Activated T-helper 9 cell treated with anti-CD3 and anti-CD28 coated beads, Interleukin-2, amount 50 U/mL, for 16 hours (primary cell): ENCODE measurements at regions not wholly inside any gene's neighbourhood (a gene's known extent, or its start where the extent isn't known, plus 50 kb on each side); places are given as distances from the start of the nearest gene placed in this dataset.

Experiments used
- DNase-seq: peaks from one replicate; pipeline ENCODE4 v3.0.0-alpha.2; 2020; ENCODE audit warnings: low read depth

DNA sequence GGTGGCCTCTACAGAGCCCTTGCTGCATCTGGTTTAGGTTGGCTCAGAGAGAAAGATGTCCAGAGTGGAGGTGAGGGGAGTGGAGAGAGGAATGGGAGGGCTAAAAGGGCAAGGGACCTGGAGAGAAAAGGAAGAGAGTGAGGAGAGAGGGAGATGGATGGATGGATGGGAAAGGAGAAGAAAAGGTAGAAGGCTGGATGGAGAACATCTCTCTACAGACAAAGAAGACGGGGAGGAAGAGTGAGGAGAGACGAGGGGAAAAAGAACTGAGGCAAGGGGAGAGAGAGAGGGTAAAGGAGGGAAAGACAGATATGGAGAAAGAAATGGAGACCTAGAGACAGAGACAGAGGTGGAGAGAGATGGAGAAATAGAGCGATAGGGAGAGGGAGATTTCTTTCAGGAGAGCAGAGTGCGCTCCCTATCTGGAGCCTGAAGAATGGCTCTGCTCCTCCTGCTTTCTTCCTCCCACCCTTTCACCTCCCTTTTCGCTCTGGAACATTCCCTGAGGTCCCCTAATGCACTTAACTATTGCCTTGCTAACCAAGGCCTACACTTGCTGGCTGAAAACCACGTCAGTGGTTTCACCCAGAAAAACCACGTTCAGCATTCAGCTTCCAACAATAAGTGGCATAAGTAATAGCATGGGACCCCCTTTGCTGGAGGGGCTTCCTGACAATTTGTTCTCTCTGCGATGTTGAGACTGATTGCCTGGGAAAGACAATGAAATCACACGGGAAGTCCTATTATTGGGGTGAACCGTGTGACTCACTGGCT lies 286.3 kb downstream of the CDH26 start:
- no peak for DNase-seq

DNA sequence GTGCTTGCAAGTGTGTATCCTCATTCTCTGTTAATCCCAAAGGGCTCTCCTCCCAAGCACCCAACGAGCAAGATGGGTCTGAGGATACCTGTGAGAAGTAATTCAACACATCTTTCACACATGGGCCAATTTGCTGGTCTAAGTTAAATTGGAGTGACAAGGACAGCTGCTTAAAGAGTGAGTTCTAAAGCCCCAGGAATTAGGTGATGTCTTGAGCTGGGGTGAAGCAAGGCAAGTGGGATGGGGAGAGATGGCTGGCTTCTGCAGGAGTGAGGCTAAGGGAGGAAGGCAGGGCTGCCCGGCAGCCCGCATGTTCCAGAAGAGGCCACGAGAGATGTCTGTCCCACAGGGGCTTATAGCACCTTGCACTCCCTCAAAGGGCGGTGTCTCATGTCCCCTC lies 288.5 kb downstream of the CDH26 start:
- DNase-seq, result no peak

DNA sequence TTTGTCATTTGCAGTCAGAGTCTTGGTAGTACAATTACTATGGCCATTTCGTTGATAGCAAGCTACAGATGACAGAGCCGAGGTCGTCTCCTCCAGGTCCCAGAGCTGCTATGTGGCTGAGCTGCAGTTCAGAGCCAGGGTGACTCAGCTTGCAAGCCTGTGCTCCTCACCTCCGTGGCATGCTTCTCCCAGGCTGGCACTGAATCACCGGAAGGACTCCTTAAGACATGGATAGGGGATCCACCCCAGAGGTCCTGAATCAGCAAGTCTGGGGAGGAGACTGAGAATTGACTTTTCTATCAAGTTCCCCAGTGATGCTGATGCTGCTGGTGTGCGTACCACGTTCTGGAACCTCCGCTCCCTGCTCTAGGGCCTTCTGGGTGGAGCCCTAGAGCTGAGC lies 291.2 kb downstream of the CDH26 start:
- DNase-seq, result no peak

DNA sequence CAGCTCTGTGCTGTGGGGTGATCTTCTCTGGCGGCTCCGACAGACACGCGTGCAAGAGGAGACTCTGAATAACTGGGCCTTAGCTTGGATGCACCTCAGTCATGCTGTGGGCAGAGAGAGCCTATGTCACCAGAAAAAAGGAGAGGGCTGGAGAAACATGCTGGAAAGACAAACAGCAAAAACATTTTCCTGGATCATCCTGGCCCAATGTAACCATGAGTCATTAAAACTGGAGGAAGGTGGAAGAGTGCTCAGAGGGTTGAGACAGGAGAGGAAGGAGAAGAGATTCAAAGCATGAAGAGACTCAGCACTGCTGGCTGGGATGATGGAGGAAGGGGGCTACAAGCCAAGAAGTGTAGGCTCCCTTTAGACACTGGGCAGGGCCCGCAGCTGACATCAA lies 292.0 kb downstream of the CDH26 start:
- DNase-seq, result no peak

DNA sequence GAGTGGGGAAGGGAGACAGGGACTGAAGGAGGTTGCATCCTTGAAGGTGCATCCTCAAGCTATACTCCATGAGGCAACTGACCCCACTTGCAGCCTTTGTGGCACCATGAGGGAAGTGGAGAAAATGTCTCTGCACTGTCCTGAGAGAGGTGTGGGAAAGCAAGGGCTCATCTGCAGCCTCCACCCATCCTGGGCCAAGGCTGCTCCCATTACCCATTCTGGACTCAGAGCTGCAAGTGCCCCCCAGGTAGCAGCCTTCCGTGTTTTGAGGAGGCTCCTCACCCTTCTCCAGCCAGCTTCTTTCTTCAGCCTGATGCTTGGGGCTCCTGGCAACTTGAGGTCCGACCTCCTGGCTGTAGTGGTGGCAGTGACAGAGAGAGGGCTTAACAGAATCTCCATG lies 294.6 kb downstream of the CDH26 start:
- DNase-seq, result no peak

DNA sequence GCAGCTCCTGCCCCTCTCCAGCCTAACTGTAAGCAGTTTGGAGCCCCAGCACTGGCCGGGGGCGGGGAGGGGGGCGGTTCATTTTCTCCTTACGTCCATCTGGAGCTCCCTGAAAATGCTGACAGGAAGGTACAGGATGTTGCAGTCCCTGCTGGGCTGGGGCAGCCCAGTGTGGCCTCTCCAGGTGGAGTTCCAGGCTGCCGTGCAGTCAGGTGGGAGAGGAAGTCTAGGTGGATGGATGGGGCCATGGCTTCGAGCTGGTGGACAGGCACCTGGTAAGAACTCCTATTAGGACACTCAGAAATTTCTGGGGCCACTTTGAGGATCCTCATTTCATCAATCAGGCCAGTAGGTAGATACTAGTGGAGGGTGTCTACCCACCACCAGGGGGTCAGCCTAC lies 295.2 kb downstream of the CDH26 start:
- no peak for DNase-seq

DNA sequence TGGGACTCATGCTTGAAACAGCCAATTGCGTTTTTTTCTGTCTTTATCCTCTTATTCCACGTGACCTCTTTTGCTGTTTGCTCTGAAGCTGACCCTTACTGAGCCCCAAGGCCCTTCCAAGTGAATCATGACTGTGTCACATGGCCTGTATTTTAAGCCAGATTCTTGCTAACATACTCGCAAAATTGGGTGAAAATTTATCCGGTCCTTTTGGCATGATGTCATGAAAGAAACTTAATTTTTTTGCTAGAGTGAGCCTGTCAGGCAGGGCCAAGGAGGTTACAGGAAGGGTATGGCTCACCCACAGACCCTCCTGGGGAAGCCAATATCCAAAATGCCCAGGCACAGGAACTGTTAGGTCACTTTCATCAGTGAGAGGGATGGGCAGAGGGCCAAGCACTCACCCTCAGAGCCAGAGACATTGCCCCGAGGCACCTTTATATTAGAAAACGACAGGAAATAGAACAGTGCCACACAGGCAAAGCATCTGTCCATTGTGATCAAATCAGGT lies 296.7 kb downstream of the CDH26 start:
- no peak for DNase-seq

DNA sequence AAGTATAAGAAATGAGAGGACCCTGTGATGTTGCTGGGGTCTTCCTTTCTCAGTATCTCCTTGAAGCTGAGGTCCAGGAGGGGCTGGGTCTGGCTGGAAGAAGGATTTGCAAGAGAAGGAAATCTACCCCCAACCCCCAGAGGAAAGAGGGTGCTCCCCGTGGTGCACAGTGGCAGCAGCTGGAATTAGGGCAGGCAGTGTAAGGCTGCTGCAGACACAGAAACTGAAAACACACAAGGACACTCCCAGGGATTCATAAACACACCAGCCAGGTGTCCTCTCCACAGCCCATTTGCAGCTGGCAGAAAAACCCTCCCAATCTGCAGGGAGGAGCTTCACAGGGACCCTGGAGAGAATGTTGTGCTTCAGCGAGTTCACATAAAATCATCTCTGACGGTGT lies 297.2 kb downstream of the CDH26 start:
- DNase-seq, result no peak

DNA sequence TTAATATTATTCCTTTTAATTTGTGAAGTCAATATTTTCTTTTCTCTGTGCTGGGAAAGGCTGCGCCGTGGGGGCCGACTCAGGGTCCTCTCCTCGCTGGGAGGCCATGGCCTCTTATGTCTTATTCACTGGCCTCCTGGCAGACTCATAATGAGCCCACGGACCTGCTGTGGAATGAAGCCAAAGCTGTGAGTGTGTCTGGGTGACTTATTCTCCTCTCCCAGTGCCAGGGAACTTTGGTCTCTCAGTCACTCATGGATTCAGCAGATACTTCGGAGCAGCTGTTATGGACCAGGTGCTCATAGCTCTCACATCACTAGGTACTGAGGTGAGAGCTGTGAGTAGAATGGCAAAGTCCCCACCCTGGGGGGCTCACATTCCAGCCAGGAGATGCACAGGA lies 297.6 kb downstream of the CDH26 start:
- DNase-seq, result no peak

DNA sequence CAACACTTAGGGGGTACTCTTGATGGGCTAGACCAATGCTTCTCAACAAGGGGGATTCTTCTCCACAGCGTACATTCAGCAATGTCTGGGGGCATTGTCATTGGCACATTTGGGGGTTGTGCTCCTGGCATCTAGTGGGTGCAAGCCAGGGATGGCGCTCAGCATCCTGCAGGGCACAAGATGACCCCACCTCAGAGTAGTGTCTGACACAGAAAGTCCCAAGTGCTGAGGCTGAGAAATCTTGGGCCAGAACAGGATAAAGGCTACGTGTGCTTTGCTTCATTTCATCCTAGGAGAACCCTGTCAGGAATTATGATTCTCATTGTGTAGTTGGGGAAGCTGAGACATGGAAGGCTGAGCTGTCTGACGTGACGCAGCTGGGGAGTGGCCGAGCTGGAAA lies 298.6 kb downstream of the CDH26 start:
- DNase-seq, result no peak

DNA sequence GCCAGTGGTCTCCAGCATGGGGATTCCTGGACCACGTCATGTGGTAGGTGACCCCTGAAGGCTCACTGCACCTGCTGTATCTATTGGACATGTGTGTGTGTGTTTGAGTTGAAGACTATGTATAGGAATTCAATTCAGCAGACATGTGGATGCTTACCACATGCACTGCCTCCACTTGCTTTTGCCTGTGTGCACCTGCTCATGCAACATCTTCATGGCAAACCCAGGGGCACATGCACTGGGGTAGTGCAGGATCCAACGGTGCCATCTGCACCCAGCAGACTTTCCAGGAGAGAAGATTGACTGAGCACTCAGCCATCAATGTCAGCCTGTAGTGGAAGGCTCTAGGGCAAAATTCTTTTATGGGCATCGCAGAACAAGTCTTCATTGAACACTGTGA lies 299.4 kb downstream of the CDH26 start:
- DNase-seq, result no peak

DNA sequence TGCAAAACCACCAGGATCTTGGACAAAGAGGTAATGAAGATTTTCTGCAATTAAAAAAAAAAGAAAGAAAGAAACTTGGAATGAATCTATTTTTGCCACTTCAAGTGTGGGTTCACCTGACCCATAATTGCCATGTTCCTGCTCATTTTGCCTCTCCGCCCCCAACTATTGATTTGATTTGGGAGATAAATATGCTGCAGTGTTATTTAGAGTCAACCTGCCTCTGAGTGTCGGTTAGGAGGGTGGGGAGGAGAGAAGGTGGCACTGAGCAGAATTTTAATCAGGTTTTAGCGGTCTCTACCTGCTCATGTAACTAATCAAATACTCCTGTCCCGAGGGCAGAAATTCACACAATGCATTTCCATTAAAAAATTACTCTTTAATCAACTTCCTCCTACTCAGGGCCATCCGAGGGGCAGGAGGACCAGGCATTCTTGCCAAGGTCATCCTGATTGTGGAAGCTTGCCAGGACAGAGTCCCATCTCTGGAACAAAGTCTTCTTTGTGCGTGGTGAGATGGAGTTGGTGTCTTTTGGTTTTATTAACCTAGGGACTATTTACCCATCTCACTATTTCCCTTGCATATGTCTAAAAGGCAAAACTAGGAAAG lies 300.1 kb downstream of the CDH26 start:
- no peak for DNase-seq

DNA sequence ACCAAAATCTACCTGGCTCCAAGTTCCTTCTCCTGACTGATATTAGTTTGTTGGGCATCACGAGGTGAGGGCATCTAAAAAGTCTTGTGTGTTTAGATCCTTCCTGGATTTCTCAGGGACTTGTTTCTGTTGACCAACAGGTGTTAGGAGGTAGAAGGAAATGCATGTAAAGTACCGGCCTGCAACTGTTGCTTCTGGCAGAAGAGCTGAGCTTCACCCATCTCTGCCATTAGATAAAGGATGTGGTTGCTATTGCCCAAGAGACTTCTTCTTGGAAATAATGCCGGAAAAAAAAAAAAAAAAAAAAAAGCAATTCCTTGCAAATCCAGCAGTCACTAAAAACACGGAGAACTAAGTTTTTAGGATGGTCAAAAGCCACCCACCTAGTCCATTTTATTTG lies 303.1 kb downstream of the CDH26 start:
- DNase-seq, result no peak

DNA sequence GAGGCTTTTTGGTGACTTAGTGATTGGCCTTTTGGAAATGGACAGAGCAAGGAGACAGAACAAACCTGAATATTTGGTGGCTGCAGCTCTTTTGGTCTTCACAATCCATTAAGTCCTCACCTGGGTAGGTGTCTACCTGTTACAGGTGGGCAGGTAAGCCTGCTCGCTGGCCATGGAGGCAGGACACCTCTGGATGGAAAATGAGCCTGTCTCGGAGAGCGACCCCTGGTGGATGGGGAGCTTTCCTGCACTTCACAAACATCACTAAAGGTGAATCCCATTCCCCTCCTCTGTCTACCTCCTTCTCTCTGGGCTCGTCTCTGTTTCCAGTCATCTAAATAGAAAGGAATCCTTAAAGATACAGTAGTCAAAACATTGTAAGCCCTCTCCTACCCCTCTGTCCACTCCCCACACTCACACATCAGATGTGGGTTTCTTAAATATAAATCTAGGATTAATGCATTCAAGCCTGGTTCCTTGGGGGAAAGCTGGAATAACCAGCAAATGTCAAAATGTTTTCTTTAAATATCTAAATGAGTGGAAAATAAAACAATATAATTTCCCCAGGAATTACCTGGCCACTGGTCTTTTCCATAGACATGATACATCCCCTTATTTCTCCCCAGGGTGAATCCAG lies 304.9 kb downstream of the CDH26 start:
- DNase-seq, result peak; percentile 27

DNA sequence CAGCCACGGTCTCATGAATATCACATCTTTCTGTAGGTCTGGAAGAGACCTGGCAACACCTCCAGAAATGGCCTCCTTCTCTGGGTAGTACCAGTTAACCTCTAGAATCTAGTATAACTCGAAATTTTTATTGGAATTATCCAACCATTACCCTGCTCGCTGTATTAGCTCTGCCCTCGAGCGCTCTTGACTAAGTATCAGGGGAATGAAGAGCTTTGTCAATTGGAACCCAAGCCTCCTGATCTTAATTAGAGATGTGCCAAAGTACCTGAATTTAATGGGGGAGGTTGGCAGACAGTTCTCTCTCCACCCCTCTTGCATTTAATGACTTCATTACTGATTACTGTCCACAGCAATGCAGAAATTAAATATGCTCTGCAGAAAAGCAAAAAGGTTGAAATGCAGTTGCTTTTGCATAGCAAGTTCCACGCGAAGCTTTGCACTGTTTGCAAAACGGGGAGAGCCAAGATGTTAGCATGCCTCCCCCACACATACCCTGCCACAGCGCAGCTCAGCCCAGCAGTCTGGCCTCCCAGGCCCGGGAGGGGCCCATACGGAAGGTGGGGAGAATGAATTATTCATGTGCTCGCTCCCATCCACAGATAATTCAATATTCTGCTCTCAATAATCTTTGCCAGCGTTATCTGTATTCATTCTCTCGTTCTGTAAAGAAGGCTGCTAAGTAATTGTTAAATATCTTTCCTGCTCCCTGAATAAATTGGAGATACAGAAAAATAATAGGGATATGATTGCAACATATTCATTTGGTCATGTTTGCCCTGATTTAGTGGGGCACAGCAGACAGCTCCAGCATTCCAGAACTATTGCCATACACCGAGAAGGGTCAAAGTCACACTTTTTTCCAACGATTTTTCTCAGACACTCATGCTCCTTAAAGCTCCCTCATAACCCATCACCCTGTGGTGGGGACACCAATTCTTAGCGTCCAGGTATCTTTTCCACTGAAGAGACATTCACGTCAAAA lies 305.8 kb downstream of the CDH26 start:
- no peak for DNase-seq

DNA sequence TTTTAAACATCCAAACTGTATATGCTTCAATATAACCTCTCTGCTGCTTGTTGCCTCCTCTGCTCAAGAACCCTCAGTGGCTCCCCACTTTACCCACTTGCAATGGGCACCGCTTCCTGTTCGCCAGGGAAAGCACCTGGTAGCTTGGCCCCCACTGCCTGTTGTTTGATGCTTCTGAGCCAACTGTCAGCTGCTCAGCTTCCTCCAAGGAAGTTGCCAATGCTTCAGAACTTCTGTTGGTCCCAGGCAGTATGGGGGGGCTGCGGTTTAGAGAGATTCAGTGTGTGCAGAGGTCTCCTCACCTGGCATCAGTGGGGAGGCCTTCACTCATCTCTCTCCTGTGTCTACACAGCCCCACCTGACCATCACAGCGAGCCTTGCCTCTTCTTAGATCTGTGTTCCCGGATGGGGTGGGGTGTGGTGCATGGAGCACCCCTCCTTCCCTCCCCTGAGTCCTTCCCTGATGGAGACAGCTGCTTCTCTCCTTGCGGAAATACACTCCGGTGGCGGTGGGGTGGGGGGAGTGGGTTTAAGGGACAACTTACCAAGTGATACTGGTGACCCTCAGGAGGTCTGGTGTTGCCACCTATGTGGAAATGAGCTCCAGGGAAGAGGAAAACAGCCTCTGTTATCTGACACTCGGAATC lies 308.1 kb downstream of the CDH26 start:
- no peak for DNase-seq

DNA sequence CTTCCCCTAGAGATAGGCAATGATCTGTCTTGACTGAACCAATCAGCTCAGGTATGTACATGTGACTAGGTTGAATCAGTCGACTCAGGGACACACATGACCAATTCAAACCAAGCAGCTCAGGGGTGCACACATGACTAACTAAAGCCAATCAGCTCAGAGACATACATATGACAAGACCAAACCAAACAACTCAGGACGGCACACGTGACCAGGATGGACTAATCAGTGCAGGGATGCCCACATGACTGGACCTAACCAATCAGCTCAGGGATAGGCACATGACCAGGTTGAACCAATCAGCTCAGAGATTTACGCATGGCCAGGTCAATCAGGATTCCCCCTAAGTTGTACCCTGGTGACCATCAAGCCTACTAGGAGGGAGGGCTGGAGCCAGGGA lies 310.3 kb downstream of the CDH26 start:
- DNase-seq, result no peak

DNA sequence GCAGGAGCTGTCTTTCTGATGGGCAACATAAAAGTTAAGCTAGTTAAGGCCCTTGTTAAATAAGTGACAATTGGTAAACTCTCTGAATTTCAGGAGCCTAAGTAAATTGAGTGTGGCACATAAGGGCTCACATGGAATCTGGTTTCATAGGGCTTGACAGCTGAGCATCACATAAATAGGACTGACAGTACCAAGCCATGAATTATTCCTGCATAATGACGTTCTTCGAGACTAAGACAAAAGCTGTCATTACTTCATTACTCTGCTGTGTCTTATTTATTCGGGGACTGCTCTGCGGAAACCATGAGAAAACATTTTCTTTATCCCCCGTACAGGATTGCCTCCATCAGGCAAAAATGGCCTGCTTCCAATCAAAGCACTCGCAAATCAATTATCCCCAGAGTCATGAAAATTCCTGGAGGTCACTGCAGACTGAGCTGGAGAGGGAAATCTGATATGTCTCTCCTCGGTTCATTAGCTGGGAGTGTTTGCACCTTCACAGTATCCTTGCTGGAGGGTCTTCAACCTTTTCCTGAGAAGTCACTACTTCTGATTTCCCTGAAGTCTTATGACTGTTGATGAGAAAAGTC lies 311.4 kb downstream of the CDH26 start:
- DNase-seq, result no peak

DNA sequence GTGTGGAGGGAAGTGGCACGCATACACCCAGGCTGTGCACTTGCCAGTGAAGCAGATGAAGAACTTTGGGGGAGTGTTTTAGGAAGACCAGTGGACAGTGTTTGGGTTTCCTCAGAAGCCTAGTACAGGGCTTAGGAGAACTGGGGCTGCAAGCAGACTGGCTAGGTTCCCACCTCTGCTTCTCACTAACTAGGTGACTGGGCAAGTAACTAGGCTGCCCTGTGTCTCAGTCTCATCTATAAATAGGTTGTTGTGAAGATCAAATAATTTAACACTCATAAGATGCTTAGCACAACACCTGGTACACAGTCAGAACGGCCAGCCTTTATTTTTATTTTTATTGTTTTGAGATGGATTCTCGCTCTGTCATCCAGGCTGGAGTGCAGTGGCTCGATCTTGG lies 312.1 kb downstream of the CDH26 start:
- no peak for DNase-seq

DNA sequence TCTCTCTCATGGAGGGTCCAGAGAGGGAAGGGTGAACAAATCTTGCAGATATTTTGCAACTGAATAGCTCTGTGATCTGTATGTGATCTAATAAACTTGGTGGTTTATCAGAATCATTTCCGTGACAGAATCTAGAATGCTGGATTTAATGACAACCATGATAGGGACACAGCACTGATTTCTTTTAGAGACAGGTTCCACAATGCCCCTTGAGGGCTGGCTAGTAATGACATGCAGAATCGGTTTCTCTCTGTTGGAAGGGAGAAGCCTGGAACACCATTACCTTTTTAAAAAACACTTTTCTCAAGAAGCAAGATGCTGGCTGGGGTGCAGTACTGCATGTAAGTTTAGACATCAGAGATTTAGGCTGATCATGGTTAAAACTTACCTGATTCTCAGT lies 313.4 kb downstream of the CDH26 start:
- DNase-seq, result no peak

DNA sequence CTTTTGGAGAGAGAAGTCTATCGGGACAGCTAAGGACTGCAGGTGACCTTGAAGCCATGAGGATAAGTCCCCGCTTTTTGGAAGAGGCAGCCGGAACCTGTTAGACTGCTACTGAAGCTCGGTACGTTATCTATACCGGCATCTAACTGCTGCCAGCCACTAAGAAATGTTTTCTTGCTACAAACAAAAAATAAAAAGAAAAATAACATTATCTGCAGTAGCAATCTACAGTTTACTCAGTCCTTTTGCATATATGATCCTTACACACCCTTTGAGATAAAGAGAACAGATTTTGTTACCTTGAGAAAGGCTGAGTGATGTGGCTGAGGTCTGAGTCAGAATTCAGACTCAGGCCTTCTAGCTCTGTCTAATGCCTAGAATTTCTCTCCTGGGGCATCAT lies 314.6 kb downstream of the CDH26 start:
- no peak for DNase-seq
